ENCODE measurements at regions not wholly inside any gene's neighbourhood (a gene's known extent, or its start where the extent isn't known, plus 50 kb on each side); places are given as distances from the start of the nearest gene placed in this dataset.
"Not testable (repeated sequence)": the region's sequence is repeated elsewhere in the genome, so short reads cannot be mapped to it uniquely, and the experiment has no call there.

DNA sequence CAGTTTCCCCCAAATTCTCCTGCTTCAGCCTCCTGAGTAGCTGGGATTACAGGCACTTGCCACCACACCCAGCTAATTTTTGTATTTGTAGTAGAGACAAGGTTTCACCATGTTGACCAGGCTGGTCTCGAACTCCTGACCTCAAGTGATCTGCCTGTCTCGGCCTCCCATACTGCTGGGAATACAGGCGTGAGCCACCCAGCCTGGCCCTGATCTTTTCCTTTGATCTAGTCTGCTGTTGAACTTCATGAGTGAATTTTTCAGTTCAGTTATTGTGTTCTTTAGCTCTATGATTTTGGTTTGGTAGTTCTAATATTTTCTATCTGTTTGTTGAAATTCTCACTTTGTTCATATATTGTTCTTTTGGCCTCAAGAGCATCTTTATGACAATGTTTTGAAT, 83.4 kb upstream of the RAP2C start:
- BruUV-seq (replicated peaks); H3K27ac ChIP-seq (ENCODE audit: low read depth, low read length, poor library complexity, severe bottlenecking); H3K4me1 ChIP-seq (ENCODE audit: insufficient read depth, low read length, poor library complexity, severe bottlenecking); POLR2A ChIA-PET (ENCODE audit: low non-redundant PET); CTCF ChIA-PET; H3K27me3 ChIP-seq (replicated peaks; ENCODE audit: insufficient read depth, low read depth, low read length, poor library complexity); DNase-seq (ENCODE audit: low spot score); H3K4me3 ChIP-seq (ENCODE audit: low read depth, low read length, poor library complexity, severe bottlenecking); intact Hi-C loops (cut with micrococcal nuclease; ENCODE audit: unreplicated experiment); H3K9me3 ChIP-seq (ENCODE audit: low read depth, low read length, poor library complexity, severe bottlenecking); H3K36me3 ChIP-seq (ENCODE audit: insufficient read depth, low read length, poor library complexity, severe bottlenecking): not testable (repeated sequence)

- Histone ChIP-seq H3K9me3 (ENCODE audit: low read depth, low read length, poor library complexity, severe bottlenecking) (no peaks in the 10 kb centered on the region), H3K36me3 (ENCODE audit: insufficient read depth, low read length, poor library complexity, severe bottlenecking) (no peaks in the 10 kb centered on the region), H3K4me1 (ENCODE audit: insufficient read depth, low read length, poor library complexity, severe bottlenecking) (no peaks in the 10 kb centered on the region), H3K27ac (ENCODE audit: low read depth, low read length, poor library complexity, severe bottlenecking) (no peak overlapping the region), H3K4me3 (ENCODE audit: low read depth, low read length, poor library complexity, severe bottlenecking) (no peak overlapping the region), H3K27me3 (replicated peaks; ENCODE audit: insufficient read depth, low read depth, low read length, poor library complexity) (no peaks in the 10 kb centered on the region)
- DNase-seq (ENCODE audit: low spot score): no peak
- intact Hi-C loops (cut with micrococcal nuclease; ENCODE audit: unreplicated experiment): loop anchor here (10.0 kb wide), 1 partner anchor 190 kb away; the partner anchor contains the start of gene MBNL3
- no TSS peak for BruUV-seq (replicated peaks)
- ChIA-PET CTCF (no interaction called here), POLR2A (ENCODE audit: low non-redundant PET) (no interaction called here)
- TF ChIP-seq EZH2 (IDR thresholded peaks at IDR 0.05; ENCODE audit: borderline replicate concordance, low read depth, low read length, poor library complexity, severe bottlenecking) (no peak), CTCF (conservative IDR thresholded peaks at IDR 0.05; ENCODE audit: low read depth, low read length) (no peak)
These were observed 75.7 kb upstream of the RAP2C start for GRCh38 chrX:132294776-132295495.

DNA sequence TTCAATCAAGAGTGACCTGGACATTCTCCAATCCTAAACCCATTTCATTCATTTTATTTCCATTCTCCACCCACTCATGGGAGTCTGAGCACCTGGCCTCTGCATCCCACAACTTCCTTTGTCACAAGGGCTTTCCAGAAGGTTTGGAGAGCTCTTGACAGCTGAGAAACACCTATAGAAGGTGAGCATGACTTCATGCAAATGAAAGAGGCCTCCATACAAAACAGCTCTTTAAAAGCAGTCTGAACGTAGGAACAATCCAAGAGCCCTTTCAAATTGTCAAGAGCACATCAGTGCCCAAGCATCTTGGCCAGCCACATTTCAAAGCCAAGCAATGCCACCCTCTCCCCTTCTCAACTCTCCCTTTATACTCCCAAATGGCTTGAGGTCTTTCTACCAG, 74.9 kb upstream of the RAP2C start:
- DNase-seq (ENCODE audit: low spot score): no peak
- ChIA-PET CTCF (no interaction called here), POLR2A (ENCODE audit: low non-redundant PET) (no interaction called here)
- intact Hi-C loops (cut with micrococcal nuclease; ENCODE audit: unreplicated experiment): loop anchor here (10.0 kb wide), 1 partner anchor 191 kb away; the partner anchor contains the start of gene MBNL3
- Histone ChIP-seq H3K9me3 (ENCODE audit: low read depth, low read length, poor library complexity, severe bottlenecking) (no peaks in the 10 kb centered on the region), H3K27ac (ENCODE audit: low read depth, low read length, poor library complexity, severe bottlenecking) (no peak overlapping the region), H3K4me3 (ENCODE audit: low read depth, low read length, poor library complexity, severe bottlenecking) (no peak overlapping the region), H3K27me3 (replicated peaks; ENCODE audit: insufficient read depth, low read depth, low read length, poor library complexity) (no peaks in the 10 kb centered on the region), H3K4me1 (ENCODE audit: insufficient read depth, low read length, poor library complexity, severe bottlenecking) (no peaks in the 10 kb centered on the region), H3K36me3 (ENCODE audit: insufficient read depth, low read length, poor library complexity, severe bottlenecking) (no peaks in the 10 kb centered on the region)
- no TSS peak for BruUV-seq (replicated peaks)
- TF ChIP-seq CTCF (conservative IDR thresholded peaks at IDR 0.05; ENCODE audit: low read depth, low read length): no peak
- TF ChIP-seq EZH2 (IDR thresholded peaks at IDR 0.05; ENCODE audit: borderline replicate concordance, low read depth, low read length, poor library complexity, severe bottlenecking): no peak

GRCh38 chrX:132292793-132293192, 73.5 kb upstream of the RAP2C start:
- BruUV-seq (replicated peaks): no TSS peak
- H3K27me3 ChIP-seq (replicated peaks; ENCODE audit: insufficient read depth, low read depth, low read length, poor library complexity): no peaks in the 10 kb centered on the region
- no peaks in the 10 kb centered on the region for H3K4me1 ChIP-seq (ENCODE audit: insufficient read depth, low read length, poor library complexity, severe bottlenecking)
- H3K27ac ChIP-seq (ENCODE audit: low read depth, low read length, poor library complexity, severe bottlenecking): no peak overlapping the region
- H3K36me3 ChIP-seq (ENCODE audit: insufficient read depth, low read length, poor library complexity, severe bottlenecking): no peaks in the 10 kb centered on the region
- ChIA-PET POLR2A (ENCODE audit: low non-redundant PET) (no interaction called here), CTCF (interaction anchor here (0.6 to 1.2 kb wide), 5 partner anchors 300 to 518 kb away, joined by 3 to 23 read pairs (median 4); no protein-coding TSS in a partner anchor)
- H3K4me3 ChIP-seq (ENCODE audit: low read depth, low read length, poor library complexity, severe bottlenecking): no peak overlapping the region
- no peaks in the 10 kb centered on the region for H3K9me3 ChIP-seq (ENCODE audit: low read depth, low read length, poor library complexity, severe bottlenecking)
- TF ChIP-seq EZH2 (IDR thresholded peaks at IDR 0.05; ENCODE audit: borderline replicate concordance, low read depth, low read length, poor library complexity, severe bottlenecking) (no peak), CTCF (conservative IDR thresholded peaks at IDR 0.05; ENCODE audit: low read depth, low read length) (peak; percentile 73)
- DNase-seq (ENCODE audit: low spot score): peak; percentile 63
- intact Hi-C loops (cut with micrococcal nuclease; ENCODE audit: unreplicated experiment): loop anchor here (2.0 to 10.0 kb wide), 2 partner anchors 192 to 322 kb away; partner anchors contain the start of gene MBNL3

All from A673 (cell line).